GM21717 (cell line): ENCODE measurements at regions not wholly inside any gene's neighbourhood (a gene's known extent, or its start where the extent isn't known, plus 50 kb on each side); places are given as distances from the start of the nearest gene placed in this dataset.

Experiments used
- ATAC-seq: cut with Tn5 transposase; IDR thresholded peaks from one replicate; pipeline ENCODE4 v1.9.1; 2021; ENCODE audit warnings: mild to moderate bottlenecking, moderate library complexity; ENCODE audit not compliant: unreplicated experiment

- ATAC-seq: no peak
Observed at GRCh38 chr4:89371614-89372013, 64.0 kb upstream of the GPRIN3 start.

DNA sequence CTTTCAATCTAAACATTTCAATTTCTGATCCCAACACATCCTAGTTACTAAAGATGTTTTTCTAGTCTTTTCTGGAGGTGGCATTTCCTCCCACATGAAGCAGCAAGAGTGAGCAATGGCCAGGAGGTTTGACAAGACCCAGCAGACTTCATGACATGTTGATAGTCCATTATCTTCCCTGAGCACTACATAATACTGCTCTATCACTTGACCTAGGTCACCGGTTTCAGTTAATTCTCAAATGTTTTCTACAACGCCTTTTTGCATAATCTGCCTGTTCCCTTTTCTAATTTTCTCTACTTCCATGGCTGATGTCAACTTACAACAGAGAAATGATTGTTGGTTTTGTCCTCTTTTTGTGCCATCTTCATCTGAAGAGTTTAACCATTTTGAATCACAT, 62.0 kb upstream of the GPRIN3 start:
- ATAC-seq: no peak

DNA sequence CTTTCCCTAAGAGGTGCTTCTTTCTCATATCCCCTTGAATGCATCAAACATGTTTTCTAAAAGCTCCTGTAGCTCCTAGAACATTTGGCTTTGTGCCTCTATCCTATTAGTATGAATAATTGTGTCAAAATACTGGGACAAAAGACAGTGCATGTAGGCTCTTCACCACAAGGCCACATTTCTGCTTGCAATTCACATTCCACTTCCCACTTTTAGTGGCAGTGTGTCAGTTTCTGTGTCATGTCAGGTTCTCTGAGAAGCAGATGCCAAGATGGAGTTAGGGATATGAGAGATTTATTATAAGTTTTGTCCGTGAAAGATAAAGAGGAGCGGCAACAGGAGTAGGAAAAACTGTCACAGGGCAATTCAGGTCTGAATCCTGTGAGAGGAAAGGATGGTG, 61.3 kb upstream of the GPRIN3 start:
- no peak for ATAC-seq

- ATAC-seq: no peak
Observed at GRCh38 chr4:89365776-89366175, 58.2 kb upstream of the GPRIN3 start.

GRCh38 chr4:89365375-89365774, 57.8 kb upstream of the GPRIN3 start:
- no peak for ATAC-seq

DNA sequence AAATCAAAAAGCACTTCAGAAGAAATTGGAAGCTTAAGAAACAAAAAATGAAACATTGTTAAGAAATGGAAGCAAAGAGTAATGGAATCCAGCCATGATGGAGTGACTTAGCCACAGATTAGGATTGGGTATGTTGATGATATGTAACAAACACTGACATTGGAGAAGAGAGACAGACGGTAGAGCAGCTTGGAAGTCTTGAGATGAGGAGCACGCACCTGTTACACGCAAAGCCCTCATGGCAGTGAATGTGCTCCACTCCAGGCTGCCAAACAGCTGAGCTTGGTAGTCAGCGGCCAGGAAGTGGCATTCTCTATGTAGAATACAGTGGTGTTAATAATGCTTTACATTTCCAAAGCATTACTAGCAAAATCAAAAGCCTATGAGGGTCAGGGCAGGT, 56.9 kb upstream of the GPRIN3 start:
- no peak for ATAC-seq

GRCh38 chr4:89363786-89364185, 56.2 kb upstream of the GPRIN3 start:
- ATAC-seq: no peak

- ATAC-seq: no peak
Observed at GRCh38 chr4:89358935-89359638, 51.5 kb upstream of the GPRIN3 start.

- no peak for ATAC-seq
Observed at GRCh38 chr4:89357787-89358186, 50.2 kb upstream of the GPRIN3 start.
